ENCODE measurements at regions not wholly inside any gene's neighbourhood (a gene's known extent, or its start where the extent isn't known, plus 50 kb on each side); places are given as distances from the start of the nearest gene placed in this dataset.
"Not testable (repeated sequence)": the region's sequence is repeated elsewhere in the genome, so short reads cannot be mapped to it uniquely, and the experiment has no call there.

- TF ChIP-seq, protein P1, sequence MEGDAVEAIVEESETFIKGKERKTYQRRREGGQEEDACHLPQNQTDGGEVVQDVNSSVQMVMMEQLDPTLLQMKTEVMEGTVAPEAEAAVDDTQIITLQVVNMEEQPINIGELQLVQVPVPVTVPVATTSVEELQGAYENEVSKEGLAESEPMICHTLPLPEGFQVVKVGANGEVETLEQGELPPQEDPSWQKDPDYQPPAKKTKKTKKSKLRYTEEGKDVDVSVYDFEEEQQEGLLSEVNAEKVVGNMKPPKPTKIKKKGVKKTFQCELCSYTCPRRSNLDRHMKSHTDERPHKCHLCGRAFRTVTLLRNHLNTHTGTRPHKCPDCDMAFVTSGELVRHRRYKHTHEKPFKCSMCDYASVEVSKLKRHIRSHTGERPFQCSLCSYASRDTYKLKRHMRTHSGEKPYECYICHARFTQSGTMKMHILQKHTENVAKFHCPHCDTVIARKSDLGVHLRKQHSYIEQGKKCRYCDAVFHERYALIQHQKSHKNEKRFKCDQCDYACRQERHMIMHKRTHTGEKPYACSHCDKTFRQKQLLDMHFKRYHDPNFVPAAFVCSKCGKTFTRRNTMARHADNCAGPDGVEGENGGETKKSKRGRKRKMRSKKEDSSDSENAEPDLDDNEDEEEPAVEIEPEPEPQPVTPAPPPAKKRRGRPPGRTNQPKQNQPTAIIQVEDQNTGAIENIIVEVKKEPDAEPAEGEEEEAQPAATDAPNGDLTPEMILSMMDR (IDR thresholded peaks at IDR 0.05; ENCODE audit: borderline replicate concordance, insufficient read depth, low read depth, low read length) = no peak
Measured at GRCh38 chr12:17139931-17140330, 534.0 kb upstream of the LMO3 start.

GRCh38 chr12:17137396-17137795 is 531.4 kb upstream of the LMO3 start:
- no peak overlapping the region for H3K4me3 ChIP-seq (ENCODE audit: low read depth, low read length)
- TF ChIP-seq, protein P1 (IDR thresholded peaks at IDR 0.05; ENCODE audit: borderline replicate concordance, insufficient read depth, low read depth, low read length) = no peak

More at GRCh38 chr12:17139931-17140330, 534.0 kb upstream of the LMO3 start:
- H3K4me3 ChIP-seq (ENCODE audit: low read depth, low read length) = no peak overlapping the region

GRCh38 chr12:17134315-17134714 is 528.4 kb upstream of the LMO3 start:
- TF ChIP-seq, protein P1 (IDR thresholded peaks at IDR 0.05; ENCODE audit: borderline replicate concordance, insufficient read depth, low read depth, low read length) = no peak
- no peak overlapping the region for H3K4me3 ChIP-seq (ENCODE audit: low read depth, low read length)

GRCh38 chr12:17132336-17132735 is 526.4 kb upstream of the LMO3 start:
- H3K4me3 ChIP-seq (ENCODE audit: low read depth, low read length) = no peak overlapping the region

DNA sequence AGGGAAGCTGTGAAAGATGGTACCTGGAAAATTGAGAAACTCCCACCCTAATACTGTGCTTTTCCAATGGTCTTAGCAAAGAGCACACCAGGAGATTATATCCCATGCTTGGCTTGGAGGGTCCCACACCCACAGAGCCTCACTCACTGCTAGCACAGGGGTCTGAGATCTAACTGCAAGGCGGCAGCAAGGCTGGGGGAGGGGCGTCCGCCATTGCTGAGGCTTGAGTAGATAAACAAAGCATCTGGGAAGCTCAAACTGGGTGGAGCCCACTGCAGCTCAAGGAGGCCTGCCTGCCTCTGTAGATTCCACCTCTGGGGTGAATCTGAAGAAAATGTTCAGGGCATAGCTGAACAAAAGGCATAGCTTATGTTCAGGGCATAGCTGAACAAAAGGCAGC is 510.6 kb upstream of the LMO3 start:
- H3K4me3 ChIP-seq (ENCODE audit: low read depth, low read length) = not testable (repeated sequence)

More at GRCh38 chr12:17132336-17132735, 526.4 kb upstream of the LMO3 start:
- TF ChIP-seq, protein P1 (IDR thresholded peaks at IDR 0.05; ENCODE audit: borderline replicate concordance, insufficient read depth, low read depth, low read length) = no peak

DNA sequence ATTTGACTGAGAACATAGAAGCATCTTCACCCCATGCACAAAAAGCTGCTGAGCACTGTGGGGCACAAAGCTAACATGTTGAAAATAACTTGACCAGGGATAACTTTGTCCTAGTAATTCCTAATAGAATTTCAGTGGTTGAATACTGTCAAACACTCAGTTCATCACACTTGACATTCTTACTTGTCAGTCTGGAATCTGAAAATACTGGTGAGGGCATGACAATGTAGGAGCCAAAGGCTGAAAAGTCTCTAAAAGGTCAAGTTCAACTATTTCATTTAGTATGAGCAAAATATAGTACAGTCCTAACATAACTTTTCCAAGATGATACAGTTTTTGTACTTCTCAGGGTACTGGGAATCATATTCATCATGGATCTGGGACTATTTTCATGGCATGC is 504.4 kb upstream of the LMO3 start:
- no peak overlapping the region for H3K4me3 ChIP-seq (ENCODE audit: low read depth, low read length)
- TF ChIP-seq, protein P1 (IDR thresholded peaks at IDR 0.05; ENCODE audit: borderline replicate concordance, insufficient read depth, low read depth, low read length) = no peak

- TF ChIP-seq, protein P1 (IDR thresholded peaks at IDR 0.05; ENCODE audit: borderline replicate concordance, insufficient read depth, low read depth, low read length) = no peak
- H3K4me3 ChIP-seq (ENCODE audit: low read depth, low read length) = no peak overlapping the region
Measured at GRCh38 chr12:17108877-17109541, 503.0 kb upstream of the LMO3 start.
